Fibroblast of skin of left biceps (primary cell): ENCODE measurements at regions not wholly inside any gene's neighbourhood (a gene's known extent, or its start where the extent isn't known, plus 50 kb on each side); places are given as distances from the start of the nearest gene placed in this dataset.

Experiments
- DNase-seq, 2 experiments: peaks; one replicate each; pipeline ENCODE4 v3.0.0-alpha.2; 2013; ENCODE audit warnings: low read depth in 2 of 2

GRCh38 chr16:65521633-65522328 lies 399.9 kb upstream of the CDH11 start:
- no peak for DNase-seq

GRCh38 chr16:65519402-65519801 lies 397.5 kb upstream of the CDH11 start:
- DNase-seq: no peak

GRCh38 chr16:65515193-65515592 lies 393.3 kb upstream of the CDH11 start:
- DNase-seq: no peak

- no peak for DNase-seq
Observed at GRCh38 chr16:65510850-65511249, 389.0 kb upstream of the CDH11 start.

GRCh38 chr16:65510241-65510640 lies 388.4 kb upstream of the CDH11 start:
- DNase-seq: no peak

- DNase-seq: no peak
Observed at GRCh38 chr16:65509172-65509571, 387.3 kb upstream of the CDH11 start.

- no peak for DNase-seq
Observed at GRCh38 chr16:65500919-65501318, 379.1 kb upstream of the CDH11 start.

GRCh38 chr16:65500007-65500406 lies 378.1 kb upstream of the CDH11 start:
- no peak for DNase-seq

- no peak for DNase-seq
Observed at GRCh38 chr16:65499566-65499965, 377.7 kb upstream of the CDH11 start.

- no peak for DNase-seq
Observed at GRCh38 chr16:65497571-65497970, 375.7 kb upstream of the CDH11 start.

GRCh38 chr16:65495106-65495505 lies 373.2 kb upstream of the CDH11 start:
- DNase-seq: no peak

GRCh38 chr16:65494609-65495008 lies 372.7 kb upstream of the CDH11 start:
- DNase-seq: no peak

- DNase-seq: no peak
Observed at GRCh38 chr16:65494080-65494479, 372.2 kb upstream of the CDH11 start.

- no peak for DNase-seq
Observed at GRCh38 chr16:65490286-65490685, 368.4 kb upstream of the CDH11 start.

- no peak for DNase-seq
Observed at GRCh38 chr16:65489531-65490023, 367.7 kb upstream of the CDH11 start.

- DNase-seq: no peak
Observed at GRCh38 chr16:65487231-65487630, 365.4 kb upstream of the CDH11 start.

GRCh38 chr16:65481956-65482355 lies 360.1 kb upstream of the CDH11 start:
- no peak for DNase-seq

GRCh38 chr16:65480281-65481091 lies 358.6 kb upstream of the CDH11 start:
- DNase-seq: no peak

- no peak for DNase-seq
Observed at GRCh38 chr16:65476448-65476955, 354.6 kb upstream of the CDH11 start.

- no peak for DNase-seq
Observed at GRCh38 chr16:65473699-65474098, 351.8 kb upstream of the CDH11 start.

- DNase-seq: no peak
Observed at GRCh38 chr16:65469116-65469515, 347.3 kb upstream of the CDH11 start.

- no peak for DNase-seq
Observed at GRCh38 chr16:65468133-65468532, 346.3 kb upstream of the CDH11 start.
